SJSA1 (cell line): ENCODE measurements at regions not wholly inside any gene's neighbourhood (a gene's known extent, or its start where the extent isn't known, plus 50 kb on each side); places are given as distances from the start of the nearest gene placed in this dataset.

Source experiments
- DNase-seq, 2 experiments: peaks; one replicate each; pipeline ENCODE4 v3.0.0-alpha.2; 2015 to 2020; ENCODE audit warnings: low spot score in 2 of 2, low read depth in 1 of 2
- H3K27ac ChIP-seq: fragments of 250-450 bp; sonication (Bioruptor Pico); 2 replicates; pipeline ENCODE4 v1.5.1; 2020; ENCODE audit warnings: mild to moderate bottlenecking, moderate library complexity
- H3K27me3 ChIP-seq: fragments of 250-450 bp; sonication (Bioruptor Pico); replicated peaks from 2 replicates; pipeline ENCODE4 v1.5.1; 2020; ENCODE audit warnings: mild to moderate bottlenecking, moderate library complexity
- H3K36me3 ChIP-seq: fragments of 250-450 bp; sonication (Bioruptor Pico); 2 replicates; pipeline ENCODE4 v1.5.1; 2020; ENCODE audit warnings: mild to moderate bottlenecking
- H3K4me1 ChIP-seq: fragments of 250-450 bp; sonication (Bioruptor Pico); replicated peaks from 2 replicates; pipeline ENCODE4 v1.6.1; 2021; ENCODE audit warnings: mild to moderate bottlenecking
- H3K4me3 ChIP-seq: fragments of 250-450 bp; sonication (Bioruptor Pico); 2 replicates; pipeline ENCODE4 v1.5.1; 2020; ENCODE audit warnings: mild to moderate bottlenecking
- H3K9me3 ChIP-seq: fragments of 250-450 bp; sonication (Bioruptor Pico); replicated peaks from 2 replicates; pipeline ENCODE4 v1.5.1; 2020; ENCODE audit warnings: mild to moderate bottlenecking

GRCh38 chr12:24561882-24562770 lies 386.8 kb downstream of the BCAT1 start:
- Histone ChIP-seq H3K27me3 (no peaks in the 10 kb centered on the region), H3K27ac (peak overlapping the region; percentile 82)
- peak; percentile 67 to 70 for DNase-seq

GRCh38 chr12:24561411-24561871 lies 387.5 kb downstream of the BCAT1 start:
- Histone ChIP-seq H3K36me3 (0 out of 2 replicates have a peak, but pooled peaks cover 6% of the 10 kb centered on the region), H3K27me3 (no peaks in the 10 kb centered on the region), H3K4me3 (peak overlapping the region; percentile 57), H3K4me1 (peaks cover 23% of the 10 kb centered on the region), H3K9me3 (no peaks in the 10 kb centered on the region), H3K27ac (peak overlapping the region; percentile 82)
- peak; percentile 43 to 44 for DNase-seq

More at GRCh38 chr12:24561882-24562770, 386.8 kb downstream of the BCAT1 start:
- Histone ChIP-seq H3K4me1 (peaks cover 23% of the 10 kb centered on the region), H3K9me3 (no peaks in the 10 kb centered on the region), H3K36me3 (0 out of 2 replicates have a peak, but pooled peaks cover 6% of the 10 kb centered on the region), H3K4me3 (peak overlapping the region; percentile 57)

GRCh38 chr12:24560831-24561271 lies 388.1 kb downstream of the BCAT1 start:
- Histone ChIP-seq H3K36me3 (0 out of 2 replicates have a peak, but pooled peaks cover 6% of the 10 kb centered on the region), H3K4me3 (peak overlapping the region; percentile 57), H3K9me3 (no peaks in the 10 kb centered on the region), H3K4me1 (peaks cover 23% of the 10 kb centered on the region), H3K27me3 (no peaks in the 10 kb centered on the region), H3K27ac (peak overlapping the region; percentile 82)
- peak in 1 of 2 experiments; percentile 45 for DNase-seq

- Histone ChIP-seq H3K27me3 (no peaks in the 10 kb centered on the region), H3K4me3 (peak overlapping the region; percentile 57), H3K4me1 (peaks cover 23% of the 10 kb centered on the region), H3K36me3 (0 out of 2 replicates have a peak, but pooled peaks cover 6% of the 10 kb centered on the region), H3K27ac (peak overlapping the region; percentile 82), H3K9me3 (no peaks in the 10 kb centered on the region)
- peak in 1 of 2 experiments; percentile 4 for DNase-seq
Measured at GRCh38 chr12:24560192-24560775, 388.6 kb downstream of the BCAT1 start.

GRCh38 chr12:24557738-24558137 lies 391.2 kb downstream of the BCAT1 start:
- H3K36me3 ChIP-seq: 0 out of 2 replicates have a peak, but pooled peaks cover 6% of the 10 kb centered on the region
- H3K27ac ChIP-seq: no peak overlapping the region
- peaks cover 18% of the 10 kb centered on the region for H3K4me1 ChIP-seq
- H3K9me3 ChIP-seq: no peaks in the 10 kb centered on the region
- DNase-seq: no peak
- no peaks in the 10 kb centered on the region for H3K27me3 ChIP-seq
- no peak overlapping the region for H3K4me3 ChIP-seq

GRCh38 chr12:24555730-24556129 lies 393.2 kb downstream of the BCAT1 start:
- H3K36me3 ChIP-seq: no peaks in the 10 kb centered on the region
- no peak for DNase-seq
- H3K4me3 ChIP-seq: no peak overlapping the region
- H3K9me3 ChIP-seq: no peaks in the 10 kb centered on the region
- peaks cover 20% of the 10 kb centered on the region for H3K4me1 ChIP-seq
- no peaks in the 10 kb centered on the region for H3K27me3 ChIP-seq
- no peak overlapping the region for H3K27ac ChIP-seq

- Histone ChIP-seq H3K9me3 (no peaks in the 10 kb centered on the region), H3K36me3 (no peaks in the 10 kb centered on the region; the same call in 1 of the 2 replicates), H3K27ac (no peak overlapping the region), H3K4me3 (no peak overlapping the region), H3K27me3 (no peaks in the 10 kb centered on the region), H3K4me1 (peaks cover 17% of the 10 kb centered on the region)
- DNase-seq: no peak
Measured at GRCh38 chr12:24554612-24555295, 394.1 kb downstream of the BCAT1 start.

- H3K4me3 ChIP-seq: no peak overlapping the region
- H3K9me3 ChIP-seq: no peaks in the 10 kb centered on the region
- no peak overlapping the region for H3K27ac ChIP-seq
- no peaks in the 10 kb centered on the region for H3K27me3 ChIP-seq
- H3K36me3 ChIP-seq: no peaks in the 10 kb centered on the region; the same call in 1 of the 2 replicates
- DNase-seq: no peak
- peaks cover 15% of the 10 kb centered on the region for H3K4me1 ChIP-seq
Measured at GRCh38 chr12:24553259-24553658, 395.6 kb downstream of the BCAT1 start.

GRCh38 chr12:24551163-24551786 lies 397.6 kb downstream of the BCAT1 start:
- Histone ChIP-seq H3K9me3 (no peaks in the 10 kb centered on the region), H3K36me3 (no peaks in the 10 kb centered on the region; the same call in 1 of the 2 replicates), H3K27ac (peak overlapping the region; percentile 27), H3K4me1 (peaks cover 15% of the 10 kb centered on the region), H3K27me3 (no peaks in the 10 kb centered on the region), H3K4me3 (peak overlapping the region; percentile 26)
- peak in 1 of 2 experiments; percentile 42 for DNase-seq

GRCh38 chr12:24550609-24551008 lies 398.3 kb downstream of the BCAT1 start:
- peak in 1 of 2 experiments; percentile 10 for DNase-seq
- Histone ChIP-seq H3K4me1 (peaks cover 15% of the 10 kb centered on the region), H3K4me3 (peak overlapping the region; percentile 26)

GRCh38 chr12:24546661-24547060 lies 402.2 kb downstream of the BCAT1 start:
- no peak overlapping the region for H3K27ac ChIP-seq
- H3K4me1 ChIP-seq: peaks cover 16% of the 10 kb centered on the region
- no peaks in the 10 kb centered on the region; the same call in 1 of the 2 replicates for H3K36me3 ChIP-seq
- no peaks in the 10 kb centered on the region for H3K27me3 ChIP-seq
- H3K4me3 ChIP-seq: no peak overlapping the region
- H3K9me3 ChIP-seq: no peaks in the 10 kb centered on the region
- DNase-seq: no peak

More at GRCh38 chr12:24550609-24551008, 398.3 kb downstream of the BCAT1 start:
- no peaks in the 10 kb centered on the region; the same call in 1 of the 2 replicates for H3K36me3 ChIP-seq
- H3K9me3 ChIP-seq: no peaks in the 10 kb centered on the region
- H3K27me3 ChIP-seq: no peaks in the 10 kb centered on the region
- H3K27ac ChIP-seq: no peak overlapping the region

GRCh38 chr12:24546084-24546483 lies 402.8 kb downstream of the BCAT1 start:
- DNase-seq: no peak
- Histone ChIP-seq H3K4me3 (no peak overlapping the region), H3K27me3 (no peaks in the 10 kb centered on the region), H3K9me3 (no peaks in the 10 kb centered on the region), H3K27ac (no peak overlapping the region), H3K4me1 (peaks cover 18% of the 10 kb centered on the region), H3K36me3 (no peaks in the 10 kb centered on the region; the same call in 1 of the 2 replicates)

GRCh38 chr12:24544368-24544767 lies 404.5 kb downstream of the BCAT1 start:
- no peaks in the 10 kb centered on the region; the same call in 1 of the 2 replicates for H3K36me3 ChIP-seq
- no peak overlapping the region for H3K4me3 ChIP-seq
- H3K27me3 ChIP-seq: no peaks in the 10 kb centered on the region
- H3K4me1 ChIP-seq: peaks cover 18% of the 10 kb centered on the region
- H3K27ac ChIP-seq: no peak overlapping the region
- no peaks in the 10 kb centered on the region for H3K9me3 ChIP-seq
- no peak for DNase-seq
